ENCODE measurements at regions not wholly inside any gene's neighbourhood (a gene's known extent, or its start where the extent isn't known, plus 50 kb on each side); places are given as distances from the start of the nearest gene placed in this dataset.

DNA sequence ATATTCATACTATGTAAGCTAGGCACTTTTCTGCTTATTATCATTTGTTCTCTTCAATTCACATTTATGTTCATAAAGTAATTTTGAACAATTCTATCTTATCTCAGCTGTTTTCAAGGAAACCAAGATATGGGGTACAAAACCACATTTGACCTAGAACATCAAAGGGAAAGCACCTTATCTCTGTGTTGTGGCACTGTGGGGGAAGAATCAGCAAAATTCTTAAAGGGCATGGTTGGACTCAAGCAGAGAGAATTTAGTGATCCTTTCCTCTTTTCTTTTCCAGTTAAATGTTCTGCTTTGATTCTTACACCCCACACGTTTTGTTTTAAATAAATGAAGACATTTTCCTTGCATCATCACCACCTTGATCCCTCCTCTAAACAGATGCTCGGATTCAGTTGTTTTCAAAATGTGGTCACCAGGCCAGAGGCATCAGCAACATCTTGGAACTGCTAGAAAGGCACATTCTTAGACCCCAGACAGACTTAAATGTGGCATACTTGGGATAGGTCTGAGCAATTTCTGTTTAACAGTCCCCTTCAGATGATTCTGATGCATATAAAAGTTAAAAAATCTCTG lies 128.4 kb upstream of the TP63 start:
- no peak for TF ChIP-seq POLR2AphosphoS5 (IDR thresholded peaks at IDR 0.05)
- TF ChIP-seq, protein P1, sequence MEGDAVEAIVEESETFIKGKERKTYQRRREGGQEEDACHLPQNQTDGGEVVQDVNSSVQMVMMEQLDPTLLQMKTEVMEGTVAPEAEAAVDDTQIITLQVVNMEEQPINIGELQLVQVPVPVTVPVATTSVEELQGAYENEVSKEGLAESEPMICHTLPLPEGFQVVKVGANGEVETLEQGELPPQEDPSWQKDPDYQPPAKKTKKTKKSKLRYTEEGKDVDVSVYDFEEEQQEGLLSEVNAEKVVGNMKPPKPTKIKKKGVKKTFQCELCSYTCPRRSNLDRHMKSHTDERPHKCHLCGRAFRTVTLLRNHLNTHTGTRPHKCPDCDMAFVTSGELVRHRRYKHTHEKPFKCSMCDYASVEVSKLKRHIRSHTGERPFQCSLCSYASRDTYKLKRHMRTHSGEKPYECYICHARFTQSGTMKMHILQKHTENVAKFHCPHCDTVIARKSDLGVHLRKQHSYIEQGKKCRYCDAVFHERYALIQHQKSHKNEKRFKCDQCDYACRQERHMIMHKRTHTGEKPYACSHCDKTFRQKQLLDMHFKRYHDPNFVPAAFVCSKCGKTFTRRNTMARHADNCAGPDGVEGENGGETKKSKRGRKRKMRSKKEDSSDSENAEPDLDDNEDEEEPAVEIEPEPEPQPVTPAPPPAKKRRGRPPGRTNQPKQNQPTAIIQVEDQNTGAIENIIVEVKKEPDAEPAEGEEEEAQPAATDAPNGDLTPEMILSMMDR (IDR thresholded peaks at IDR 0.05 in 8 of 11, conservative IDR thresholded peaks at IDR 0.05 in 3 of 11): no peak
